CD4-positive, alpha-beta T cell treated with Interleukin-1 beta for 1 hour (primary cell): ENCODE measurements at regions not wholly inside any gene's neighbourhood (a gene's known extent, or its start where the extent isn't known, plus 50 kb on each side); places are given as distances from the start of the nearest gene placed in this dataset.
"Not testable (repeated sequence)": the region's sequence is repeated elsewhere in the genome, so short reads cannot be mapped to it uniquely, and the experiment has no call there.

ENCODE experiments used
- DNase-seq, 2 donors: peaks; one replicate each; pipeline ENCODE4 v3.0.0-alpha.2; 2020 to 2022

- no peak for DNase-seq
Measured at GRCh38 chr6:141753180-141753579, 379.5 kb upstream of the GJE1 start.

- DNase-seq = no peak
Measured at GRCh38 chr6:141752677-141753076, 380.0 kb upstream of the GJE1 start.

- not testable (repeated sequence) for DNase-seq
Measured at GRCh38 chr6:141746324-141746723, 386.4 kb upstream of the GJE1 start.

GRCh38 chr6:141744971-141745370 is 387.8 kb upstream of the GJE1 start:
- no peak for DNase-seq

GRCh38 chr6:141744194-141744925 is 388.4 kb upstream of the GJE1 start:
- no peak for DNase-seq

GRCh38 chr6:141736104-141736503 is 396.6 kb upstream of the GJE1 start:
- no peak for DNase-seq

GRCh38 chr6:141735126-141735525 is 397.6 kb upstream of the GJE1 start:
- no peak for DNase-seq

GRCh38 chr6:141734071-141734840 is 398.5 kb upstream of the GJE1 start:
- no peak for DNase-seq

- no peak for DNase-seq
Measured at GRCh38 chr6:141729146-141729545, 403.6 kb upstream of the GJE1 start.

- DNase-seq = no peak
Measured at GRCh38 chr6:141728330-141728729, 404.4 kb upstream of the GJE1 start.

GRCh38 chr6:141726248-141726647 is 406.5 kb upstream of the GJE1 start:
- no peak for DNase-seq

GRCh38 chr6:141724731-141725130 is 408.0 kb upstream of the GJE1 start:
- no peak for DNase-seq

GRCh38 chr6:141719476-141719875 is 413.2 kb upstream of the GJE1 start:
- no peak for DNase-seq

- no peak for DNase-seq
Measured at GRCh38 chr6:141705431-141705830, 427.3 kb upstream of the GJE1 start.

GRCh38 chr6:141704151-141704550 is 428.6 kb upstream of the GJE1 start:
- DNase-seq = no peak

GRCh38 chr6:141701732-141702131 is 431.0 kb upstream of the GJE1 start:
- no peak for DNase-seq

- DNase-seq = no peak
Measured at GRCh38 chr6:141700819-141701218, 431.9 kb upstream of the GJE1 start.

- no peak for DNase-seq
Measured at GRCh38 chr6:141688916-141689315, 443.8 kb upstream of the GJE1 start.

- DNase-seq = no peak
Measured at GRCh38 chr6:141685416-141685815, 447.3 kb upstream of the GJE1 start.

GRCh38 chr6:141682391-141682790 is 450.3 kb upstream of the GJE1 start:
- DNase-seq = no peak

- peak in 1 of 2 donors; percentile 43 for DNase-seq
Measured at GRCh38 chr6:141677598-141678211, 455.0 kb upstream of the GJE1 start.

- no peak for DNase-seq
Measured at GRCh38 chr6:141675957-141676356, 456.8 kb upstream of the GJE1 start.

- DNase-seq = no peak
Measured at GRCh38 chr6:141669141-141669540, 463.6 kb upstream of the GJE1 start.
